Neuronal stem cell (in vitro differentiated cells): ENCODE measurements at regions not wholly inside any gene's neighbourhood (a gene's known extent, or its start where the extent isn't known, plus 50 kb on each side); places are given as distances from the start of the nearest gene placed in this dataset.
"Not testable (repeated sequence)": the region's sequence is repeated elsewhere in the genome, so short reads cannot be mapped to it uniquely, and the experiment has no call there.

Experiments
- DNase-seq: peaks from one replicate; pipeline ENCODE4 v3.0.0-alpha.2; 2013; ENCODE audit warnings: low spot score
- H2AFZ ChIP-seq: one replicate; pipeline ENCODE4 v1.6.1; 2013; ENCODE audit warnings: mild to moderate bottlenecking, low read length, inconsistent platforms
- H2AK5ac ChIP-seq: 2 replicates; pipeline ENCODE4 v1.6.1; 2013; ENCODE audit warnings: low read depth, mild to moderate bottlenecking, inconsistent platforms, low read length, moderate library complexity, mixed read lengths
- H2BK120ac ChIP-seq: 2 replicates; pipeline ENCODE4 v1.6.1; 2013; ENCODE audit warnings: low read depth, mild to moderate bottlenecking, inconsistent platforms, low read length, moderate library complexity, mixed read lengths
- H2BK12ac ChIP-seq: one replicate; pipeline ENCODE4 v1.6.1; 2013; ENCODE audit warnings: low read length, inconsistent platforms
- H2BK15ac ChIP-seq: 2 replicates; pipeline ENCODE4 v1.6.1; 2013; ENCODE audit warnings: mild to moderate bottlenecking, low read length, inconsistent platforms, mixed read lengths
- H2BK5ac ChIP-seq: one replicate; pipeline ENCODE4 v1.6.1; 2013; ENCODE audit warnings: inconsistent platforms, mild to moderate bottlenecking, low read length, moderate library complexity
- H3K14ac ChIP-seq: one replicate; pipeline ENCODE4 v1.6.1; 2013; ENCODE audit warnings: low read length, inconsistent platforms
- H3K18ac ChIP-seq: 2 replicates; pipeline ENCODE4 v1.6.1; 2013; ENCODE audit warnings: low read length, inconsistent platforms
- H3K23ac ChIP-seq: 2 replicates; pipeline ENCODE4 v1.6.1; 2013; ENCODE audit warnings: low read depth, mild to moderate bottlenecking, mixed read lengths, low read length, inconsistent platforms; ENCODE audit not compliant: poor library complexity
- H3K27ac ChIP-seq: replicated peaks from 3 replicates; pipeline ENCODE4 v1.5.1; 2013; ENCODE audit warnings: low read length, inconsistent platforms
- H3K27me3 ChIP-seq, 3 experiments: 2 replicates each; pipeline ENCODE4 v1.6.1; 2013; ENCODE audit warnings: low read length in 3 of 3, mild to moderate bottlenecking in 2 of 3, inconsistent platforms in 1 of 3, low read depth in 1 of 3, mixed read lengths in 1 of 3, moderate library complexity in 1 of 3; ENCODE audit not compliant: control insufficient read depth in 3 of 3, insufficient read depth in 3 of 3
- H3K36me3 ChIP-seq, 2 donors: replicated peaks in 1 of 2; 2 replicates each; pipeline ENCODE4 v1.6.1; 2013; ENCODE audit warnings: low read length in 2 of 2; ENCODE audit not compliant: control insufficient read depth in 2 of 2, insufficient read depth in 2 of 2
- H3K4ac ChIP-seq: 2 replicates; pipeline ENCODE4 v1.6.1; 2013; ENCODE audit warnings: inconsistent platforms, mild to moderate bottlenecking, low read length, moderate library complexity
- H3K4me1 ChIP-seq, 2 donors: 1 replicate in 1 of 2; 2 replicates in 1 of 2; pipeline ENCODE4 v1.6.1; 2013; ENCODE audit warnings: low read length in 2 of 2, low read depth in 1 of 2; ENCODE audit not compliant: control insufficient read depth in 2 of 2, insufficient read depth in 1 of 2
- H3K4me2 ChIP-seq: one replicate; pipeline ENCODE4 v1.6.1; 2013; ENCODE audit warnings: mild to moderate bottlenecking, low read length, inconsistent platforms; ENCODE audit not compliant: insufficient read depth, poor library complexity, severe bottlenecking
- H3K4me3 ChIP-seq, 2 donors: 2 replicates each; pipeline ENCODE4 v1.5.1; 2013; ENCODE audit warnings: low read length in 2 of 2, mild to moderate bottlenecking in 2 of 2, inconsistent platforms in 1 of 2, moderate library complexity in 1 of 2
- H3K79me1 ChIP-seq: one replicate; pipeline ENCODE4 v1.6.1; 2013; ENCODE audit warnings: low read depth, mild to moderate bottlenecking, inconsistent platforms, low read length, moderate library complexity
- H3K9ac ChIP-seq: one replicate; pipeline ENCODE4 v1.6.1; 2013; ENCODE audit warnings: mild to moderate bottlenecking, low read depth, low read length, inconsistent platforms; ENCODE audit not compliant: poor library complexity
- H3K9me3 ChIP-seq, 2 donors: replicated peaks in 1 of 2; 2 replicates each; pipeline versions ENCODE3 to v1.6.1; 2013; ENCODE audit warnings: low read length in 2 of 2, mild to moderate bottlenecking in 2 of 2, inconsistent platforms in 1 of 2, low read depth in 1 of 2, mixed read lengths in 1 of 2, moderate library complexity in 1 of 2; ENCODE audit not compliant: control insufficient read depth in 2 of 2, insufficient read depth in 1 of 2
- H4K8ac ChIP-seq: one replicate; pipeline ENCODE4 v1.6.1; 2013; ENCODE audit warnings: low read depth, mild to moderate bottlenecking, inconsistent platforms, low read length, moderate library complexity
- H4K91ac ChIP-seq: one replicate; pipeline ENCODE4 v1.6.1; 2013; ENCODE audit warnings: low read length, low read depth, mild to moderate bottlenecking, inconsistent platforms; ENCODE audit not compliant: poor library complexity
- WGBS, 2 donors: extraction: QIAGEN DNeasy Blood & Tissue Kit; methylation state at CpG; one replicate each; pipeline ENCODE4 v1.1.7; 2013; ENCODE audit warnings: missing lambda C conversion rate in 2 of 2, mixed read lengths in 1 of 2; ENCODE audit not compliant: insufficient read length in 2 of 2, insufficient replicate concordance in 1 of 2; ENCODE audit errors: extremely low coverage in 2 of 2; 5-methylcytosine and 5-hydroxymethylcytosine counted together

DNA sequence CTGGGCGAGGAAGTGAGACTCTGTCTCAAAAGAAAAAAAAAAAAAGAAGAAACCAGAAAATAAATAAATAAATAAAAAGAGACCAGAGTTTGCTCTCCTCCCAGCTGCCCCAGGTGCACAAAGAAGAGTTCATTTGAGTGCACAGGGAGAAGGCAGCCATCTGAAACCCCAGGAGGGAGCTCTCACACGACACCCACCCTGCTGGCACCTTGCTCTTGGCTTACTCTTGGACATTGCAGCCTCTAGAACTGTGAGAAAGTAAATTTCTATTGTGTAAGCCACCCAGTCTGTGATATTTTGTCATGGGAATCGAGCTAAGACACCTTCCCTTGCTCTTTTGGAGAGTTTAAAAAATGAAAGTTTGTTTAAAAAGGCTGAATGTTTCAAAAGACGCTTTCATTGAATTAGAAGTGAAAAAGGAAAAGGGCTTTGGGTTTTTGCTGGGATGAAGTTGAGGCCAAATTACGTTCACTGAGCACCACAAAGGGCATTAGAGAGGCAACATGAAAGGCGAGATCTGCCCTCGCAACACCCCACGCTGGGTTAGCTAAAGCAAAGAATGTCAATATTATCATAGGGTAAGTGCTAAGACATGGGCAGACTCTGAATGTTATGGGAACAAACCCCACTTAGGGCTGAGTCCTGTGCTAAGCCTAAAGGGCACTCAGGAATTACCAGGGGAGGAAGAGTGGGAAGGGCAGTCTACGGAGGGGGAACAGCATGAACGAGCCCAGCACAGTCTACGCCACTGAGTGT lies 128.9 kb upstream of the RIOK3 start:
- H4K8ac ChIP-seq, result no peak overlapping the region
- peaks cover 0 to 2% (median 0%) of the 10 kb centered on the region in 3 experiments for H3K27me3 ChIP-seq
- no peaks in the 10 kb centered on the region for H3K36me3 ChIP-seq
- no peak overlapping the region for H3K4me3 ChIP-seq
- H2BK120ac ChIP-seq, result no peak overlapping the region
- DNase-seq, result no peak
- peaks cover 0 to 3% of the 10 kb centered on the region in 2 donors for H3K4me1 ChIP-seq
- H3K79me1 ChIP-seq, result no peaks in the 10 kb centered on the region
- H3K18ac ChIP-seq, result no peak overlapping the region
- H4K91ac ChIP-seq, result no peak overlapping the region
- no peak overlapping the region for H2BK5ac ChIP-seq
- 100% methylated on average over 1 of the region's 11 CpGs; no CpG with 5 or more reads in 1 of the 2 donors for WGBS, 2 donors
- H2BK12ac ChIP-seq, result no peak overlapping the region
- no peak overlapping the region for H3K23ac ChIP-seq
- H3K27ac ChIP-seq, result no peak overlapping the region
- H3K14ac ChIP-seq, result no peak overlapping the region
- no peak overlapping the region for H3K4me2 ChIP-seq
- no peak overlapping the region for H3K4ac ChIP-seq
- no peak overlapping the region for H2AK5ac ChIP-seq
- peaks cover 0 to 6% of the 10 kb centered on the region in 2 donors for H3K9me3 ChIP-seq
- no peak overlapping the region for H3K9ac ChIP-seq
- no peak overlapping the region for H2AFZ ChIP-seq
- H2BK15ac ChIP-seq, result no peak overlapping the region

DNA sequence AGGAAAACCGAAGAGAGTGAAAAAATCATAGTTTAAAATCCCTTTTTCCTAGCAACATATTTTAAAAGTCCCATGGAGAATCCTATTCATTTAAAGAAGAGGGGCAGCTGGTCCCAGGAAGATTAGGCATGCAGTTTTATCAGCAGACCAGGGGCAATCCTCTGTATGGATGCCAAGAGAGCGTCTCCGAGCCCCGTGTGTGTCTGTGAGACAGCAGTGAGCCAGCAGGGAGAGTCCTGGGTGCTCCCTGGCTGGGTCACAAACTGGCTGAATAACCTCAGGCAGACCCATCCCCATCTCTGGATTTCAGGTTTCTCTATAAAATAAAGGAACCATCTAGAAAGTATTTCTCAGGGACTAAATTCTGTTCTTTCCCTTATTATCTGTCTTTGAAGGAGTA lies 128.2 kb upstream of the RIOK3 start:
- no peak overlapping the region for H2BK5ac ChIP-seq
- no peak overlapping the region for H3K27ac ChIP-seq
- H3K4ac ChIP-seq, result no peak overlapping the region
- peaks cover 0 to 6% of the 10 kb centered on the region in 2 donors for H3K9me3 ChIP-seq
- no CpG with 5 or more reads among the region's 4 CpGs for WGBS, 2 donors
- no peak overlapping the region for H2BK15ac ChIP-seq
- no peak overlapping the region for H2BK12ac ChIP-seq
- H4K8ac ChIP-seq, result no peak overlapping the region
- no peak overlapping the region for H2AK5ac ChIP-seq
- no peak for DNase-seq
- H3K36me3 ChIP-seq, result no peaks in the 10 kb centered on the region
- H3K4me2 ChIP-seq, result no peak overlapping the region
- no peak overlapping the region for H2AFZ ChIP-seq
- H3K79me1 ChIP-seq, result no peaks in the 10 kb centered on the region
- no peak overlapping the region for H3K9ac ChIP-seq
- H2BK120ac ChIP-seq, result no peak overlapping the region
- H3K23ac ChIP-seq, result no peak overlapping the region
- peaks cover 0 to 3% of the 10 kb centered on the region in 2 donors for H3K4me1 ChIP-seq
- no peak overlapping the region for H4K91ac ChIP-seq
- no peak overlapping the region for H3K4me3 ChIP-seq
- peaks cover 0 to 2% (median 0%) of the 10 kb centered on the region in 3 experiments for H3K27me3 ChIP-seq
- no peak overlapping the region for H3K14ac ChIP-seq
- no peak overlapping the region for H3K18ac ChIP-seq

DNA sequence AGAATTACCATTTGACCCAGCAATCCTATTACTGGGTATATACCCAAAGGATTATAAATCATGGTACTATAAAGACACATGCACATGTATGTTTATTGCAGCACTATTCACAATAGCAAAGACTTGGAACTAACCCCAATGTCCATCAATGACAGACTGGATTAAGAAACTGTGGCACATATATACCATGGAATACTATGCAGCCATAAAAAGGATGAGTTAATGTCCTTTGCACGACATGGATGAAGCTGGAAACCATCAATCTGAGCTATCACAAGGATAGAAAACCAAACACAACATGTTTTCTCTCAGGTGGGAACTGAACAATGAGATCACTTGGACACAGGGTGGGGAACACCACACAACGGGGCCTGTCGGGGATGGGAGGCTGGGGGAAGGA lies 123.4 kb upstream of the RIOK3 start:
- H3K27me3 ChIP-seq, H3K79me1 ChIP-seq, H3K9ac ChIP-seq, H4K91ac ChIP-seq, H2AK5ac ChIP-seq, DNase-seq, H2BK120ac ChIP-seq, H3K36me3 ChIP-seq, H2BK12ac ChIP-seq, H3K14ac ChIP-seq, H2BK15ac ChIP-seq, H3K4me3 ChIP-seq, H3K9me3 ChIP-seq, H3K23ac ChIP-seq, H3K4me1 ChIP-seq, H2BK5ac ChIP-seq, H3K18ac ChIP-seq, H3K4me2 ChIP-seq, H3K27ac ChIP-seq, H3K4ac ChIP-seq, H4K8ac ChIP-seq, H2AFZ ChIP-seq: not testable (repeated sequence)
- no CpG with 5 or more reads among the region's 3 CpGs for WGBS, 2 donors

DNA sequence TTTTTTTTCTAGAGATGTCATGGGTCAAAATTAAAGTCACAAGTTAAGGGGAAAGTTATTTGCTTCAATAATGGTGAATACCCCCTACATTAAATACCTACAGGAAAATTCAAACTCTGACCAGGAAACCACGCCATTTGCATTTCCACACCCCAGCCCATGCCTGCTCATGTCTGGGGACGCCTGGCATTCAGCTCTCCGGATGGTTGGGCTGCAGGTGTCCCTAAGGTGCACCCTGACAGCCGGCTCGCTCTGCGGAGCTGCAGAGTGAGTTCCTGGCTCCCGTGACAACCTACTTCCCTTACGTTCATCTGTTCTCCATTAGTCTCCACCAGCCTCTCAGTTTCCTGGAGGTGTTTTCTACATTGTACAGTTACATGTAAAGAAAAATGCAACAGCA lies 122.7 kb upstream of the RIOK3 start:
- H3K79me1 ChIP-seq, result no peaks in the 10 kb centered on the region
- no peak for DNase-seq
- H3K4me1 ChIP-seq, result no peaks in the 10 kb centered on the region
- H2BK5ac ChIP-seq, result peak overlapping the region; percentile 26
- no peak overlapping the region for H3K23ac ChIP-seq
- no peak overlapping the region for H3K18ac ChIP-seq
- WGBS, 2 donors, result no CpG with 5 or more reads among the region's 8 CpGs
- no peak overlapping the region for H2BK12ac ChIP-seq
- no peak overlapping the region for H2BK120ac ChIP-seq
- no peak overlapping the region for H3K4me2 ChIP-seq
- H3K27me3 ChIP-seq, result no peaks in the 10 kb centered on the region
- H3K27ac ChIP-seq, result no peak overlapping the region
- H4K91ac ChIP-seq, result no peak overlapping the region
- peaks cover 0 to 6% of the 10 kb centered on the region in 2 donors for H3K9me3 ChIP-seq
- H3K14ac ChIP-seq, result no peak overlapping the region
- no peak overlapping the region for H2AK5ac ChIP-seq
- no peak overlapping the region for H3K9ac ChIP-seq
- H3K4ac ChIP-seq, result no peak overlapping the region
- H4K8ac ChIP-seq, result no peak overlapping the region
- H2BK15ac ChIP-seq, result no peak overlapping the region
- no peak overlapping the region for H3K4me3 ChIP-seq
- H2AFZ ChIP-seq, result no peak overlapping the region
- no peaks in the 10 kb centered on the region for H3K36me3 ChIP-seq
